Endodermal cell (in vitro differentiated cells): ENCODE measurements at regions not wholly inside any gene's neighbourhood (a gene's known extent, or its start where the extent isn't known, plus 50 kb on each side); places are given as distances from the start of the nearest gene placed in this dataset.

Experiments
- DNase-seq: peaks from one replicate; pipeline ENCODE4 v3.0.0-alpha.2; 2017
- H3K27ac ChIP-seq: 2 replicates; pipeline ENCODE4 v1.5.1; 2013; ENCODE audit warnings: mild to moderate bottlenecking, low read depth, low read length, moderate library complexity
- H3K27me3 ChIP-seq: 2 replicates; pipeline ENCODE4 v1.6.1; 2013; ENCODE audit warnings: mild to moderate bottlenecking, low read length, moderate library complexity; ENCODE audit not compliant: insufficient read depth, control insufficient read depth, poor library complexity, severe bottlenecking
- H3K36me3 ChIP-seq: 2 replicates; pipeline ENCODE4 v1.7.0; 2013; ENCODE audit warnings: mild to moderate bottlenecking, low read length, moderate library complexity; ENCODE audit not compliant: control insufficient read depth, insufficient read depth
- H3K4me1 ChIP-seq: one replicate; pipeline ENCODE4 v1.7.0; 2013; ENCODE audit warnings: low read length; ENCODE audit not compliant: control insufficient read depth, insufficient read depth
- H3K4me3 ChIP-seq: 2 replicates; pipeline ENCODE4 v1.5.1; 2013; ENCODE audit warnings: mild to moderate bottlenecking, low read length, moderate library complexity
- H3K9ac ChIP-seq: 2 replicates; pipeline ENCODE4 v1.6.1; 2013; ENCODE audit warnings: mild to moderate bottlenecking, low read length, moderate library complexity; ENCODE audit not compliant: poor library complexity, severe bottlenecking; ENCODE audit errors: extremely low read depth
- H3K9me3 ChIP-seq: 2 replicates; pipeline ENCODE4 v1.6.1; 2013; ENCODE audit warnings: mild to moderate bottlenecking, low read length, moderate library complexity; ENCODE audit not compliant: control insufficient read depth
- H3K27ac Mint-ChIP-seq: 2 replicates; pipeline ENCODE4 v1.8.0; 2020; ENCODE audit warnings: mixed read lengths
- H3K27me3 Mint-ChIP-seq: 2 replicates; pipeline ENCODE4 v1.8.0; 2021; ENCODE audit warnings: mild to moderate bottlenecking, mixed read lengths; ENCODE audit not compliant: insufficient read depth
- H3K36me3 Mint-ChIP-seq: 2 replicates; pipeline ENCODE4 v1.8.0; 2020; ENCODE audit warnings: low read depth, mixed read lengths
- H3K4me1 Mint-ChIP-seq: 2 replicates; pipeline ENCODE4 v1.8.0; 2020; ENCODE audit warnings: mixed read lengths
- H3K4me3 Mint-ChIP-seq: 2 replicates; pipeline ENCODE4 v1.8.0; 2020; ENCODE audit warnings: mild to moderate bottlenecking, moderate library complexity, mixed read lengths
- H3K9me3 Mint-ChIP-seq: 2 replicates; pipeline ENCODE4 v1.8.0; 2020; ENCODE audit warnings: mild to moderate bottlenecking, mixed read lengths
- WGBS, 2 experiments: methylation state at CpG; one replicate each; pipeline versions ENCODE4 v1.1.5 to v1.1.7; 2013; ENCODE audit warnings: missing lambda C conversion rate in 2 of 2, mixed read lengths in 1 of 2; ENCODE audit not compliant: insufficient coverage in 1 of 2, insufficient read length in 1 of 2; 5-methylcytosine and 5-hydroxymethylcytosine counted together
- TF ChIP-seq, protein P1 (sequence below): fragments of 200-600 bp; sonication (generic); conservative IDR thresholded peaks from 2 replicates; pipeline ENCODE4 v1.5.0; 2021; ENCODE audit warnings: antibody characterized with exemption, mild to moderate bottlenecking

DNA sequence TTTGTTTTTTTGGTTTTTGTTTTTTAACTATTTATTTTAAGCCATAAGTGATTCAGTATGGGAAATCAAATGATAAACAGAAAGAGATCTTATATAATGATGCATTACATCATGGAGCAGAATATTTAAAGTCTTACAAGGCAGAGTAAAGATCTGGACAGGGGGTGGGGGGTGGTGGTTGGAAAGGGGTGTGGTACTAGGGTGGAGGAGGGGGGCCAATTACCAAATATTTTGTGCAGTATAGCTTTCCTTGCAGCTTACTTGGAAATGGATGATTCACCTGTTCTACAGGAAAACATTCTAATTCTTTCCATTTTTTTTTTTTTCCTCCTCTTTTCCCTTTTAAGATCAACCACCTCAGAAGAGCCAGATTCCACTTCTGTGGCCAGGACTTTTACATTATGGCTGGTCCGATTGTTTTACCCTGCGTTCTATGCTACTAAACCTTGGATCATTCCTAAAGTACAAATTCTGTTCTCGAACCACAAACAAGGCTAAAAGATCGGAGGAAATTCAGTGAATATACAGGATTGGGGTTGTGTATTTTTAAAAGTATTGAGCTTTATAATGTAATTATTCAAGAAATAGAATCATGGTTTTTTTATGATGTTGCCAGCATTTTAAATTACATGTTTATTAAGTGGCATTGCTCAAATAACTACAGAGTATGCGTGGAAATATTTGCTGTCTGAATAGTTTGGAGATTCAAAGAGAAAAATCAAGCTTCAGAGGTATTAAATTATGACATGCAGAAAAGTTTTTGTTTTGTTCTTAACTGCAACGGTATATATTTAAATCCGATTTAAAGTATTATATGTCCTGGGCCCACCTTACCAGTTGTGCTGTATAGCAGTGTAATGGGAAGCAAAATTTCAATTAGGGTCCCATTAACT is 859.5 kb downstream of the USP25 start:
- peaks cover 2% of the 10 kb centered on the region for H3K4me1 Mint-ChIP-seq
- no peak overlapping the region for H3K9ac ChIP-seq
- H3K4me3 Mint-ChIP-seq: no peak overlapping the region
- H3K36me3 ChIP-seq: no peaks in the 10 kb centered on the region
- no peaks in the 10 kb centered on the region for H3K27me3 Mint-ChIP-seq
- WGBS, 2 experiments: 92 to 95% methylated on average over 5 to 7 of the region's 7 CpGs
- no peak for DNase-seq
- H3K9me3 Mint-ChIP-seq: no peaks in the 10 kb centered on the region
- H3K9me3 ChIP-seq: no peaks in the 10 kb centered on the region
- TF ChIP-seq, protein P1, sequence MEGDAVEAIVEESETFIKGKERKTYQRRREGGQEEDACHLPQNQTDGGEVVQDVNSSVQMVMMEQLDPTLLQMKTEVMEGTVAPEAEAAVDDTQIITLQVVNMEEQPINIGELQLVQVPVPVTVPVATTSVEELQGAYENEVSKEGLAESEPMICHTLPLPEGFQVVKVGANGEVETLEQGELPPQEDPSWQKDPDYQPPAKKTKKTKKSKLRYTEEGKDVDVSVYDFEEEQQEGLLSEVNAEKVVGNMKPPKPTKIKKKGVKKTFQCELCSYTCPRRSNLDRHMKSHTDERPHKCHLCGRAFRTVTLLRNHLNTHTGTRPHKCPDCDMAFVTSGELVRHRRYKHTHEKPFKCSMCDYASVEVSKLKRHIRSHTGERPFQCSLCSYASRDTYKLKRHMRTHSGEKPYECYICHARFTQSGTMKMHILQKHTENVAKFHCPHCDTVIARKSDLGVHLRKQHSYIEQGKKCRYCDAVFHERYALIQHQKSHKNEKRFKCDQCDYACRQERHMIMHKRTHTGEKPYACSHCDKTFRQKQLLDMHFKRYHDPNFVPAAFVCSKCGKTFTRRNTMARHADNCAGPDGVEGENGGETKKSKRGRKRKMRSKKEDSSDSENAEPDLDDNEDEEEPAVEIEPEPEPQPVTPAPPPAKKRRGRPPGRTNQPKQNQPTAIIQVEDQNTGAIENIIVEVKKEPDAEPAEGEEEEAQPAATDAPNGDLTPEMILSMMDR: no peak
- H3K4me3 ChIP-seq: peak overlapping the region; percentile 75
- H3K36me3 Mint-ChIP-seq: no peaks in the 10 kb centered on the region
- no peaks in the 10 kb centered on the region for H3K4me1 ChIP-seq
- H3K27ac ChIP-seq: peak overlapping the region; percentile 92
- H3K27ac Mint-ChIP-seq: no peak overlapping the region
- no peaks in the 10 kb centered on the region for H3K27me3 ChIP-seq

GRCh38 chr21:16590186-16590585 is 860.4 kb downstream of the USP25 start:
- no peaks in the 10 kb centered on the region for H3K9me3 Mint-ChIP-seq
- no peaks in the 10 kb centered on the region for H3K4me1 ChIP-seq
- H3K9ac ChIP-seq: no peak overlapping the region
- H3K4me3 Mint-ChIP-seq: no peak overlapping the region
- no peaks in the 10 kb centered on the region for H3K27me3 Mint-ChIP-seq
- TF ChIP-seq, protein P1: no peak
- H3K27ac ChIP-seq: no peak overlapping the region
- no peaks in the 10 kb centered on the region for H3K36me3 ChIP-seq
- H3K4me3 ChIP-seq: no peak overlapping the region
- DNase-seq: no peak
- H3K9me3 ChIP-seq: no peaks in the 10 kb centered on the region
- H3K4me1 Mint-ChIP-seq: peaks cover 2% of the 10 kb centered on the region
- no peak overlapping the region for H3K27ac Mint-ChIP-seq
- no peaks in the 10 kb centered on the region for H3K27me3 ChIP-seq
- no peaks in the 10 kb centered on the region for H3K36me3 Mint-ChIP-seq
- WGBS, 2 experiments: 88 to 93% methylated on average over 3 to 5 of the region's 5 CpGs

DNA sequence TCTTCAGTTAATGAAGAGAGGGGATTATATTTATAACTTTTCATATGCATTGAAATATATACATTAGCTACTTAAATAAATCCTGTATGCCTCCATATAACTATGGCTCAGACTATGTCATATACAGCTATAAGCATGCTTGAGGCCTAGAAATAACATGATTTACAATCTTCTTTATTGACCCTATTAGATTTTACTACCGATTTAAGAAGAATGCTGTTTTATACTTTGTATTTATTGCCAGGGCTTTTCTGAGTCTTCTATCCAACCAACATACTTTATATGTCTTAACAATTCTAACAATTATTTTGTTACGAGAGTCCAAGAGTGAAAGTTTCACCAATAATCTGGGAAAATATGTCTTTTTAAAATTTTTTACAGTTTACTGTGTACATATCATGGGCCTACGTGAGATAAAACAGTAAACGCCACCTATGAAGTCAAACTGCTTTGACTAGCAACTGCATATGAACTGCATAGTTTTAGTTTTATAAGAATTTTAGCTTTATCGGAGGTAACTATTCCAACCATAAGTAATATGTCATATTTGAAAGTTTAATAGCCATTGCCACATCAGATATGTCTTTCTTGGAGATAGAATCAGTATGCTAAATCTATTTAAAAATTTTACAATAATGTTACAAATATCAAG is 861.0 kb downstream of the USP25 start:
- Histone ChIP-seq H3K4me3 (no peak overlapping the region), H3K36me3 (no peaks in the 10 kb centered on the region), H3K4me1 (no peaks in the 10 kb centered on the region), H3K9ac (no peak overlapping the region), H3K9me3 (no peaks in the 10 kb centered on the region), H3K27ac (no peak overlapping the region), H3K27me3 (no peaks in the 10 kb centered on the region)
- H3K36me3 Mint-ChIP-seq: no peaks in the 10 kb centered on the region
- H3K4me3 Mint-ChIP-seq: no peak overlapping the region
- H3K9me3 Mint-ChIP-seq: no peaks in the 10 kb centered on the region
- no peak for DNase-seq
- no peaks in the 10 kb centered on the region for H3K27me3 Mint-ChIP-seq
- peaks cover 2% of the 10 kb centered on the region for H3K4me1 Mint-ChIP-seq
- no peak overlapping the region for H3K27ac Mint-ChIP-seq
- TF ChIP-seq, protein P1: no peak
- WGBS, 2 experiments: 95 to 100% methylated on average over 2 to 3 of the region's 5 CpGs
